ENCODE measurements at regions not wholly inside any gene's neighbourhood (a gene's known extent, or its start where the extent isn't known, plus 50 kb on each side); places are given as distances from the start of the nearest gene placed in this dataset.

- in situ Hi-C loops (cut with HindIII; ENCODE audit: low sequenced_read_pairs), result no loop called here
These were observed 58.7 kb upstream of the SLC66A3 start for GRCh38 chr2:11096591-11096990.

GRCh38 chr2:11097038-11097720 is 58.1 kb upstream of the SLC66A3 start:
- in situ Hi-C loops (cut with HindIII; ENCODE audit: low sequenced_read_pairs), result no loop called here

- in situ Hi-C loops (cut with HindIII; ENCODE audit: low sequenced_read_pairs), result no loop called here
These were observed 57.3 kb upstream of the SLC66A3 start for GRCh38 chr2:11097854-11098387.

GRCh38 chr2:11099122-11100065 is 55.9 kb upstream of the SLC66A3 start:
- in situ Hi-C loops (cut with HindIII; ENCODE audit: low sequenced_read_pairs), result no loop called here

- in situ Hi-C loops (cut with HindIII; ENCODE audit: low sequenced_read_pairs), result no loop called here
These were observed 55.1 kb upstream of the SLC66A3 start for GRCh38 chr2:11100130-11100529.

GRCh38 chr2:11100976-11101375 is 54.3 kb upstream of the SLC66A3 start:
- in situ Hi-C loops (cut with HindIII; ENCODE audit: low sequenced_read_pairs), result no loop called here

- in situ Hi-C loops (cut with HindIII; ENCODE audit: low sequenced_read_pairs), result no loop called here
These were observed 53.8 kb upstream of the SLC66A3 start for GRCh38 chr2:11101430-11101829.

- in situ Hi-C loops (cut with HindIII; ENCODE audit: low sequenced_read_pairs), result no loop called here
These were observed 52.8 kb upstream of the SLC66A3 start for GRCh38 chr2:11102466-11102865.

- in situ Hi-C loops (cut with HindIII; ENCODE audit: low sequenced_read_pairs), result no loop called here
These were observed 52.1 kb upstream of the SLC66A3 start for GRCh38 chr2:11102956-11103860.

- in situ Hi-C loops (cut with HindIII; ENCODE audit: low sequenced_read_pairs), result no loop called here
These were observed 51.1 kb upstream of the SLC66A3 start for GRCh38 chr2:11103984-11104793.

- in situ Hi-C loops (cut with HindIII; ENCODE audit: low sequenced_read_pairs), result no loop called here
These were observed 50.2 kb upstream of the SLC66A3 start for GRCh38 chr2:11104794-11105660.

Measured in endothelial cell of hepatic sinusoid (primary cell).